Epidermal melanocyte (primary cell): ENCODE measurements at regions not wholly inside any gene's neighbourhood (a gene's known extent, or its start where the extent isn't known, plus 50 kb on each side); places are given as distances from the start of the nearest gene placed in this dataset.

Experiments used
- DNase-seq: peaks from one replicate; pipeline ENCODE4 v3.0.0; 2011; ENCODE audit warnings: low spot score; ENCODE audit not compliant: insufficient read length

DNA sequence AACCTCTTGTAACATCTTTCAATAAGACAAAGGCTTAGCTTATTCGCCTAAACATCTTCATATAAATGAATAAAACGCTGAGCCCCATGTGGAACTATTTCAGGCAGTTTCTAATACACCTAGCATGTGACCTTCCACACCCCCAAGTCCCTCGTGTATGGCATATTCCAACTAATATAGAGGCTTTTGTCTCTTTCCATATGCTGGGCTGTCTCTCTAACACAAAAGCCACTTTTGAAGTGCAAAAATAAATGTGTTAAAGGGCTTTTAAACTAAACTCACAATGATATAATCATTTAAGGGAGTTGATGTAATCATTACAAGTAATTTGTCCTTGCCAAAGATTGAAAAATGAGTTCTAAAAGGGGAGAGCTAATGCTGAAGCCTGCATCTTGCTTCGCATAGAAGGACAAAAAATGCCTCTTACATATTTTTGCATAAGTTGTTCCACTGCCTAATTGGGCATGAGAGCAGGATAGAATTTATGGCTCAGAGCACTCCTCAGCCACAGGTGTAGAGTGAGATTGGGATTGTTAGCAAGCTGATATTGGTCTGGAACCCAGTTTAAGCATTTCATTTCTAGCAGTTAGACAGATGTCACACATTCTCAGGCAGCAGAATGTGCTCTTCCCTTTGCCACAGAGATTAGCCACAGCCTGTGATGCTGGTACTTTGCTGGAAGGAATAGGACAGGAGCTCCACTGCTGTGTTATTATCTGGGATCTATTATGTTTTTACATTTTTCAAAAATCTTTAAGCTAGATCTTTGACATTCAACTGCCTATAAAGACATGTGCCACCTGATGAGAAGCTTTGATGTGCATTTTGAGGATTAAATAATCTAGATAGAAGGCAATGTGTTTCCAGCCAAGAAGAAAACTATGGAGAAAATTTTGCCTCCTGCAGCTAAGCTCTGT, 1044.4 kb downstream of the ADGRL2 start:
- no peak for DNase-seq

DNA sequence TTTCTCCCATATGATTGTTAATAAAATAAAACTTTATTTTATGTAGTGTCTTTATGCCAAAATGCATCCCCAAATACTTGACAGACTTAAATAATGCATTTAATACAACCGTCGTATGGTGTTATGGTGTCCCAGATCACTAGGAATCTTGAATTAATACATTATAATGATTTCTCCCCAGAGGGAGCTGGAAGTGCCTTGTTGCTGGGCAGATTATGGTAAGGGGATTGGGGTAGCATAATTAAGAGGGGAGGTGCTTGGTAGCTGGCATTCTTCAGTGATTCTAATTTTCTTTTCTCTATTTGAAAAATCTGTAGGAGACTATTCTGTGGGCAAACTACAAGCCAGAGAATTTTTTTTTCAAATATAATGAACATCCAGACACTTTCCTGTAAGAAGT, 1043.7 kb downstream of the ADGRL2 start:
- no peak for DNase-seq

DNA sequence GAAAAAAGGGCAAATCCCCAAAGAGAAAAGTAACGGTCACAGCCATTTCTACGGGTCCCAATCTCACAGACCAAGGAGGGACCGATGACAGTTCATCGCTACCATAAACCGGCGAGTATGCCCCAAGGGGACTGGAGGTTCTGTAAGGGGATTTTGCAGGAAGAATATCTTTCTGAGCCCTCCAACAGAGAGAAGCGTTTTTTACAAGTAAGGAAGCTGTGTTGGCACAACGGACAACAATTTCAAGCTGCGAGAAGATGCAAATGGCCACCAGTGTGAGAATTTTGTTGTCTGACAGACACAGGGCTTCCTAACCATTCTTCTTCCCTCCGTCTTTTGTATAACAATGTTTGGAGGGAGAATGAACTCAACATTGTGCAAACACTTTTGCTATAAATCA, 1043.1 kb downstream of the ADGRL2 start:
- DNase-seq: no peak

DNA sequence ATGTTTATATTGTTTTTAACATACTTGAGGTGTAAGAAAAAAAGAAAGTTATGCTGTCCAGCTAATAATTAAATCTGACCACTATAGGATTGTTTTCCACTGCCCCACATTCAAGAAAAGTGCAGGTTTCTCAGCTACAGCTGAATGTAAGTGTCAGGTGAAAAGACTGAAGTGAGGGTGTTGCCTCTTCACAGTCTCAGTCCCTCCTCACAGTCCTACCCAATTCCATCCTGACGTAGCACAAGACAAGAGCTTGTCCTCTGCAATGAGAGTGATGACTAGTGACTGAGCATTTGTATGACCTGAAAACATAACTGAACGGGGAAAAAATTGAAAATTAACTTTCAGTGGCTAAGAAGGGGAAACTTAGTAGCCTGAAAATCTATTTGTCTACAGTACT, 1039.5 kb downstream of the ADGRL2 start:
- no peak for DNase-seq

DNA sequence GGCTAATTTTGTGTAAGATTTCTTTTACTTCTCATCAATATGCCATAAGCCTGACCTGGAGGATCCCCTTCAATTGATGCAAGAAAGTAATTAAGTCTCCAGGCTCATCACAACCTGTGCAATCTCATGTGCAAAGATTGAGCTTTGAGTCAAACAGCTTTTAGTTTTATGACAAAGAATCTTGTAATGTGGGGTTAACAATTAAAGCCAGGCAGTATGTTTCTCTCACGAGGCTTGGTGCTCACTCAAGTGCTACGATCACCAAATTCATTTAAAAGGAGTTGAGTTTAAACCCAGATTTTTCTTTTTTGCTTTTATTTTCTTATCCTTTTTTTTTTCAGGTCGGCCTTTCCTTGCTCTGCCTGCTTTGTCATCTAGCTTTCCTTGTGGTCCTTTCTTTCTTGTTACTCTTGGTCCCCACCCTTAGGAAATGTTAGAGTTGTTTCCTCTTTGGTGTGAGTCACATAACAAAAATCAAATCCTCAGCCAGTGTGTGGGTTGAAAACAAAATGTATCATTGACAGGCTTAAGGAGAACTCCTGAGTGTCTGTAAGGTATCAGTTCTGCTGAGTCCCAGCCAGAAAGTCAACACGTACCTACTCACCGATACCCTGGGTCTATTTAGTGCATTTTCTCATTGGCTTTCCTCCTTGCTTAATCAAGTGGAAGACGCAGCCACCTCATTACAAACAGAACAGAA, 1037.2 kb downstream of the ADGRL2 start:
- DNase-seq: no peak

DNA sequence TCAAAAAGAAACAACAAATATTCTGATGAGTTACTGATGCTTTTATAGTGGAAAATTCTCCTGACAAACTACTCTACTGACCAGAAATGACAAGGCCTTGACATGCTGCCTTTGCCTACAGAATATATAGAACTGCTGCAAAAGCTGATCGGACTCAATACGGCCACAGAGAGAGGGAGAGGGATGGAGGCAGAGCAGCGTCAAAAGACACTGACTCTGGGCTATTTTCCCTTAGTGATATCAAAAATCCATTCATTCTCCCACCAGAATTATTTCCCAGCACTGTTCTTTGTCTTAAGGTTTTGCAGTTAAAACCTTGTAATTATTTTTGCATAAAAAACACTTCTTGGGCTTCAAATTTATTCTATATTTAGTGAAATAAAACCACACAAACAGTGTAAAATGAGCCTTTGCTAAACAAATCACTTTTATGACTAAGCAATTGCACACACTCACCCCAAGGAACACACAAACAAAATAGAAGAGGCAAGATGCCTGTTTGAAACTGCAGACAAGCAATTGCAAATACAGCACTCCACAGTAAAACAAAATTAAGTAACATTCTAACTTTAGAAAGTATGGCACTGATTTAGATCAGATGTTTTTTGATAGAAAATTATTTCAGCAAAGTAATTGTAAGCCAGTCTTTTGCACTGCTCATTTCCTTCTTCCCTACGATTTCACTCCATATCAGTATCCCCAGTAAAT, 1036.4 kb downstream of the ADGRL2 start:
- no peak for DNase-seq

DNA sequence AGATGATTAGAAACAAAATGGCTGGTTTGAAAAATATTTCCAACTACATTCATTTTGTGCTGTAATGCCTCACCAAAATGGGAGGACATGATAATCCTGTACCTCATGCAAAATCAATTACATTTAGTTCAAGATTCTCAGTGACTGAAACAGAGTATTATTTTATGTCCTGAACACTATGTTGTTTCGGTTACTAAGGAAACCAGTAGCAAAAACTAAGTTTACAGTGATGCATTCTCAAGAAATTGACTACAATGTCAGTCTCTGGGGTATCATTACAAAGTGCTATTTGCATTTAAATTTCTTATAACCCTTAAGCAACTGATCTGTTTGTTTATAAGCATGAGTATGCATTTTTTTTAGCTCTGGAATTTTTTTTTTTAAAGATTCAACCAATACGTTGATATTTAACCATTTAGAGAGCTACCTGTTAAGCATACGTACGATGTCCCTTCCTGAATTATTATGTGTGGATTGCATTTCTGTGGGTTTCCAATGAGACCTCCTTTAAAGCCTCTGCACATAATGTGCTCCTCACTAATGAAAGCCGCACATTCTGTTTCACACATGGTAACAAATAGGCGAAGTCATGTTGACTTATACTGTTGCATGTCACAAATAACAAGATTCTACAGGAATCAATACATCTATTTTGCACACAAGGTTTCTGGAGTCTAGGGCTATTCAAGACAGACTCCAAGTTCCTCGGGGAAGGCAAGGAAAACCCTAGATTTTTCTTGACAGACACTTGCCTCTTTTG, 1035.7 kb downstream of the ADGRL2 start:
- no peak for DNase-seq

DNA sequence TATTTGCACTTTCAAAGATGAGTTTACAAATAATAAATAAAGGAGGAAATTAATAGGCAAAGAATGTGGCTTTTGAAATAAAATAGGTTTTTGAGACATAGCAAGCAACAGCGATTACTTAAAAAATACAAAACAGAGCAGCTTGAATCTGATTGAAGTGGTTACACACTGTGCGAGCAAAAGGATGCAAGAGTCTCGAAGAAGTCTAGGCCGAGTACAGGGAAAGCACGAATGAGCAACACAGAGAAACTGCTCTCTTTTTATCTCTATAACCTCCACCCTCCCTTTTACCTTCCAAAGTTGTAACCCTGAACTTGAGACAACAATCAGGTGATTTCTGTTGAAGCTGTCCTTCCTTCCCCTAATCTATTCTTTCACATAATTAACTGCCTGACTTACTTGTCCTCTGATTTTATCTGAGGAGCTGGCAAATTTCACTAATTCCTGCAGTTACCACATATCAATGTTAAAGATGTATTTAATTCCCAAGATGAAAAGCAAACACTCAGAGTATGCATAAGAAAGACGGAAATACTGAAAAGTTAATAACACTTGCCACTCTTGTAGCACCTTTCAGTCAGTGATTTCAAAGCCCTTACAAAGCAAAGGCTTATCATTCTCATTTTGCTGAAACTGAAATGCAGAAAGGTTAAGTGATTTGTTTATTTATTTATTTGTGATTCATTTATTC, 1030.1 kb downstream of the ADGRL2 start:
- DNase-seq: no peak

DNA sequence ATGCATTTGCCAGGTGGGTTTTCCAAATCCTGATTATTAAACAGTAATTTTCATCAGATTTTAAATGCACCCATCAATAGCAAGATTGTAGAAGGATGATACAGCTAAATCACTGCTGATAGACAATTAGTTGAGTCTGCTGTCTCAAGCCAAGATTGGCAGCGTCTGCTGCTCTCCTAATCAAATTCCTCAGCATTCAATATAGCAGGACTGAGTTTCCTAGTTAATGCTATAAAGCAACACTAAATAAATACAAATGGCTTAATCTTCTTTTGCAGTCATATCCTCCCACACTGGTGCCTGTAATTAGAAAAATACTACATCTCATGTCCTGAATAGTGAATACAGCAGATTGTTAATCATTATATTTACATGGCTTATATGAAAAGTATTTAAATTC, 1028.8 kb downstream of the ADGRL2 start:
- DNase-seq: no peak

DNA sequence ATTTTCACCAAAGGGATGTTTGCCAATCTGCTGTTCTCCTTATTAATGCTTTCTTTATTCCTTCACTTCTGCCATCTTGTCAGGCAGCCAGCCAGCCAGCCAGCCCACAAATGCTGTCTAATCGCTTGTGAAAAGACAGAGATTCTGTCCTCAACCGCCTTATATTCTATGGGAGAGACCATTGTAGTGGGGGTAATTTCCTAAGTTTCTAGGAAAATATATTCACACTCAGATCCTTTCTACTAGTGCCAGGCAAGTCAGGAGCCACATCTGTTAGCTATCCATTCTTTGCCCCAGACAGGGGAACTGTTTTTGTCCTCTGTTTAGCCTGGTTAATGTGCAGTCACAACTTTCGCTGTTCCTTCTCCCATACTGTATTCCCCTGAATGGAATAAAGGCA, 1023.1 kb downstream of the ADGRL2 start:
- no peak for DNase-seq

DNA sequence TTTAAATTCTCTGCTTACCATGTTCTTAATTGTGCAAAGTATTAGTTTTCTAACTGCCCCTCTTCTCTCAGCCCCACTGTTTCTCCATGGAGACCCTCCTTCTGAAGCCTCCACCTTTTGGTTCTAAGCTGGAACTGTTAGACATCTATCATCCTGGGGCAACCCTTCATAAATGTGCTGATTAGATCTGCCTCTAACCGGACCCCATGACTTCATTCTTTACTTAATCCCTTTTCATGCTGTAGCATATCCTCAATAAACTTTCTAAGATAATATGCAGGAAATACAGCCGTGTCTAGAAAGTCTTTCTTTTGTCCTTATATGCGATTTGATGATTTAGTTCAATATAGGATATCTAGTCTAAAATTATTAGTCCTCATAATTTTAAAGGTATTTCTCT, 1020.1 kb downstream of the ADGRL2 start:
- DNase-seq: no peak

DNA sequence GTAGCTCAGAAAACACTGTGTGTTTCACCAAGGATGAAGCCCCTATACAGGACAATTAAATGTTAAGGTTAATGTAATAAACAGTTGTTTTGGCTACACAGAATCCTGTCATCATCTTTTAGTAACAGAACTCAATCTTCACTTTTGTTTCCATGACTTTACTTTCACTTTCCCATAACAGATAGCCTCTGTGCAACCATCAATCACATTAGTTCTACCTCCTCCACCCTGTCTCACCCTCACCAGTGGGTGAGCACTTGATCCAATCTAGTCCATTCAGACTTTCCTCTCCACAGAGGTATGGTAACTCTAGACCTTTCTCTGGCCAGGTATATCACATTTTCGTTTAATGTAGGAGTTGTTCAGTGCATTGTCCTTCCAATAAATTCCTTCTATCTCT, 1018.5 kb downstream of the ADGRL2 start:
- no peak for DNase-seq

DNA sequence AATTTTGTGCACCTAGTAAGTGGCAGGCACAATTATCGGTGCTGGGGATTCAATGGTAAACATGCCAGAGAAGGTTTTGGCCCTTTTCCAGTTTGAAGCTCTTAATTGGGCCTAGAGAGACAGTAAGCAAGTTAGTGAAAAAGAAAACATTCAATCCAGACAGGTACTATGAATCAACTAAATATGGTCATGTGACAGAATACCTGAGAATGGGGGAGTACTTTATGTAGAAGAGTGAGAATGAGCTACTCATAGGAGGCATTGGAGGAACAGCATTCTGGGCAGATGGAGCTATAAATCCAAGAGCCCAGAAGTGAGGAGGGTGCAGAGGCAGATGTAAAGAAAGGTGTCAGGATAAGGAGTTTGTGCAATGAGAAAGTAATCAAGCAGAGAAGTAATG, 1017.9 kb downstream of the ADGRL2 start:
- no peak for DNase-seq

DNA sequence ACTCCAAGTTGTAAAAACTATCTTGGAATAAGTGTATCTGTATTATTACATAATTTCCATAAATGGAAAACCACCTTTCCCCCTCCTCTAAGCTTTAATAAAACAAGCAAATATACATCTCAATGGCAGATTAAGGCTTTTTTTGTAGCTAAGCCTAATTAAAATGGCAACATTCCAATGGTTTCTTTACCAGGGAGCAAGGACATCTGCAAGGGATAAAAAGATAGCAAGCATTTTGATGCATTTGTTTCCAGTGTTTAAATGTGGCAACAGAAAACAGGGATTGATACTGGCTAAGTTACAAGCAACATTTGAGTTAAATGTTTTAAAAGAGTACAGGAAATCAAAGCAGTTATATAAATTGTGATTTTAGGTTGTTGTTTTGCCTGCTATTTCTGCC, 1012.7 kb downstream of the ADGRL2 start:
- DNase-seq: no peak

DNA sequence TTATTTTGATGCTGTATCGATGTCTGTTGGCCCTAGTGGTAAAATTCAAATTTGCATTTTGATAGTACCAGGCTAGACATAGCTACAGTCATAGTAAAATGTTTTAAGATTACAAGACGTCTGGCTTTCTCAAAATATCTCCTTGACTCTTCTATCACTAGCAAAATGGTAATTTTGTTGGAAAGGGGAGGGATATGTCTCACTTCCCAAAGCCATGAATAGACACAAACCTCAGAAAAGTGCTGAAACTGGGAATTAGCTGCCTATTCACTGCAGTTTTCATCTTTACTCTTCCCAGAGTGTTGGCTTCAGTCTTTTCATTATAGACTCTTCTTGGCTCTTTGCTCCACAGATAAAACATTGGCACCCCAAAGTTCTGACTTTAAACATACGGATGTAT, 1009.9 kb downstream of the ADGRL2 start:
- DNase-seq: no peak

DNA sequence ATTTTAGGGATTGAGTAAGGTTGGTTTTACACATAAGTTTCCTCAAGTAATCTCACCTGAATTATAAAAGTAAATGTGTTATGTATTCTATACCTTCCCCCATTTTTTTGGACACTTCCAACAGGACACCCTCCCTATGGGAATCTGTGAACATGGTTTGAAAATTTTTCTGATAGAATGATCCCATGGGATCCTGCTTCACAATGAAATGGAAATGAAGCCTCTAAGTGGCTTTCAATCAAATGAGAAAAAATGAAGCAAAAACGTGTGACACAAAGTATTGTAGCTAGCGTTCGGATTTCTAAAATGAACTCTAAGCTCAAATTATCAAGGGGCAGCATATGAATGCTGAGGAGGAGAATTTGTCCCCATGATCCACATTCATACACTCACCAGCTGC, 1006.8 kb downstream of the ADGRL2 start:
- no peak for DNase-seq

DNA sequence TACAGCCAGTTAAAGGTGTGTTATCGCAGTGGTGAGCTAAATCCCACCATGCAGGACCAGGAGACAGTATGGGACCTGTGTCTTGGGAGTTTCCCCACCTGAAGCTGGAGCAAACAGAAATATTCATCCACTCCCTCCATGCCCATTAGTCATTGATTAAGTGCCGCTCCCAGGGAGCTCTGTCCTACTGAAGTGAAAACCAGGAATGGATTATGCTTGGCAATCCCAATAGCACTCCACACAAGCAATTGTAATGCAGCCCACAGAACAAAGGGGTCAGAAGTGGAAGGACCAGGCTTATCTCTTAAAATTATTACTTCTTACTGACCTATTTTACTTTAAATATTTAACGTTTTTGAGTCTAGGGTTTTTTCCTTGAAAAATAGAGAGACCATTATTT, 1005.4 kb downstream of the ADGRL2 start:
- no peak for DNase-seq

DNA sequence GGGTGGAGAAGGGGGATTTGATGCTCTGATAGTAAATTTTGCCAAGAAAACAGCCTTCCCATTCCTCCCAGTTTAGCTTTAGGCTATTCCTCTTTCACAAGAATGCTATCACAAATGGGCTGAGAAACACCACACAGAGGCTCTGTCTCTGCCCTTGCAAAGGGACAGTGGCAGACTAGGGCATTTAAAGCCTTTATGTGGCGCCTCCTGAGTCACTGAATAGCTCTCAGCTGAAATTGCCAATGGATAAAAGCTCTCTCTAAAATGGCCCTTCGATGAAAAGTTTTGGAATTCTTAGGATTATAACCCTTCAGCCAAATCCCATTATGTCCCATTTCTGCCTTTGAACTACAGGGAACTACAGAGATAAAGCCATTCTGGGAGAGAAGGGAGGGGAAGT, 1000.4 kb downstream of the ADGRL2 start:
- no peak for DNase-seq

DNA sequence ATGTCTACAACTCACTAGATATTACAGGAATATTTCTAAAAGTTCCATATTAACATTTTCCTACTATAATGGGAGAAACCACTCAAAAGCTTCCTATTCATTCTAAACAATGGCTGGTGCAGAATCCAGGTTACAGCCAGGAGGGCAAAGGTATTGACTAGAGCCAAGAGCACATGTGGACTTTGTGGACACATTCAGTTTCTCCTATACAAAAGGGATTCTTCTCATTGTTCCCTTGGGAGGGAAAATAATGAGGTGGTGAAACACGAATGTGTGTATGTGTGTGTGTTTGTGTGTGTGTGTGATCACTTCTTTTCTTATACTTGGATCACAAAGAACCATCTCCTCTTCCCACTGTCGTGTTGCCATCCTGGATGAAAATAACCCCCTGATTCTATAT, 1000.0 kb downstream of the ADGRL2 start:
- DNase-seq: no peak

DNA sequence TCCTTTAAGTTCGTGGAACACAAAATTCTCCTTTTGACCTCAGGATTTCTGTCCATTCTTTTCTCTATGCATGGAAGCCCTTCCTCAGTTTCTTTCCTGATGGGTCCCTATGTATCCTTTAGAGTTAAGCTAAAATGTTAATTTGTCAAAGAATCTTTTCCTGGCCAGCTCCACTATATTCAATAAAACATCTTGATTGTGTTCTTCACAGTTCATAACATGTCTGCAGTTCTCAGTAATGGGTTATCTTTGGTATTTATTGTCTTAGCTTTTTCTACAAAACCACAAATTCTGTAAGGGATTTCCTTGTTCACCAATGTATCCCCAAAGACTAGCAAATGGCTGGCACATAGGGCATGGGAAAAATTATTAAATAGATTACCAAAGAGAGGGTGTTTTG, 998.5 kb downstream of the ADGRL2 start:
- DNase-seq: no peak
